Dermis blood vessel endothelial cell (primary cell): ENCODE measurements at regions not wholly inside any gene's neighbourhood (a gene's known extent, or its start where the extent isn't known, plus 50 kb on each side); places are given as distances from the start of the nearest gene placed in this dataset.

Source experiments
- DNase-seq: peaks from one replicate; pipeline ENCODE4 v3.0.0; 2010

DNA sequence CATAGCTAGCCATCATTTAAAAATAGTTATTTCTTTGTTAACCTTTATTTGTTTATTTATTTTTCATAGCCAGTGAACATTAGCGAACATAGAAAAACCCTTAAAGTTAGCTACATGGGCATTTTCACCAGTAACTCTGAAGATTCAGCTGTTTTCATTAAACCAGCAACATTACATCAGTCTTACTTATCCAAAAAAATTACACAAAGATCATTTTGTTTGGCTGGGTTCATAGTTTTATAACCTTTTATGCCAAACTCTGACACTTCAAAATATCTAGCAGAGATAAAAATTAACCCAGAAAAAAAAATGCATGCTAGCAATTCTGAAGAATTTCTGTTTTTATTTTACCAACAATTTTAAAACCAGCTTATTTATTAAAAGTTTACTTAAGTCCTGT lies 784.1 kb downstream of the PCDH18 start:
- DNase-seq = no peak

- DNase-seq = no peak
These were observed 789.1 kb downstream of the PCDH18 start for GRCh38 chr4:136743238-136743637.

GRCh38 chr4:136742333-136742732 lies 790.0 kb downstream of the PCDH18 start:
- DNase-seq = no peak

DNA sequence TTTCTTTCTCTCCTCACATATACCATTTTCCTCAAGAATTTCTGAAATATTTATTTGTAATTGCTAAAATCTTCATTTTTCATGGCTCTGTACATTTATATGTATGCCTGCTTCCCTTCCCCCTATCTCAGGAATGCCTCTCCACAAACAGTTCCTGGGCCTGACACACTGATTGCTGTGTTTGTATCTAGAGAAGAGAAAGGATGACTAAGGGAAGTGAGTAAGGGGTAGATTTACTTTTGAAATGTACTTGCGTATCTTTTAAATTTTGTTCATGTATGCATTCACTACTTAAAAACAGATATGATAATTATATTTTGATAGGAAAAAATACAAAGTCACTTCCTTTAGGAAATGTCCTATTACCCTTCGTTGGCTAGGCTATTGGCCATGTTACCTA lies 790.8 kb downstream of the PCDH18 start:
- DNase-seq = peak; percentile 16

- no peak for DNase-seq
These were observed 792.0 kb downstream of the PCDH18 start for GRCh38 chr4:136740326-136740725.

- DNase-seq = no peak
These were observed 795.2 kb downstream of the PCDH18 start for GRCh38 chr4:136737066-136737465.

GRCh38 chr4:136731025-136731424 lies 801.3 kb downstream of the PCDH18 start:
- no peak for DNase-seq

DNA sequence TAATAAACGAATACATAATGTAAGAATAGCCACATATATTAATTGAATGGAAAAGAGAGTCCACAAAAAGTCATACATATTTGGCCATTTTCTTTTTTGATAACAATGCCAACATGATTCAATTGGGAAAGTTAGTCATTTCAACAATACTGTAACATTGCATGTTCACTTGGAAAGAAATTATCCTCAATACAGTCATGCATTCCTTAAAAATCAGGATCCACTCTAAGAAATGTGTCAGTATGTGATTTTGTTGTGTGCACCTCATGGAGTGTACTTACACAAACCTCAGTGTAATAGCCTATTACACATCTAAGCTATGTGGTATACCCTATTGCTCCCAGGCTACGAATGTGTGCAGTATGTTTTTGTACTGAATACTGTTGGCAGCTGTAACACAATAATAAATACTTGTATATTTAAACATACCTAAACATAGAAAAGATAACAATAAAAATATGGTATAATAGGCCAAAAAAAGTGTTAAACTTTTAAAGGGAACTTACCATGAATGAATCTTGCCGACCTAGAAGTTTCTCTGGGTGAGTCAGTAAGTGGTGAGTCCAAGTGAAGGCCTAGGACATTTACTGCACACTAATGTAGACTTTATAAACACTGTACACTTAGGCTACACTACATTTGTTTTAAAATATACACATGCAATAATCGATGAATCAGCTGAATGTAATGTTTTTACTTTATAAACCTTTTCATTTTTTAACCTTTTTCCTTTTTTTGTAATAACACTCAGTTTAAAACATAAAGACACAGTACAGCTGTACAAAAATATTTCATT lies 806.8 kb downstream of the PCDH18 start:
- DNase-seq = no peak

GRCh38 chr4:136713140-136713539 lies 819.2 kb downstream of the PCDH18 start:
- DNase-seq = peak; percentile 21

- DNase-seq = no peak
These were observed 822.4 kb downstream of the PCDH18 start for GRCh38 chr4:136709897-136710296.

DNA sequence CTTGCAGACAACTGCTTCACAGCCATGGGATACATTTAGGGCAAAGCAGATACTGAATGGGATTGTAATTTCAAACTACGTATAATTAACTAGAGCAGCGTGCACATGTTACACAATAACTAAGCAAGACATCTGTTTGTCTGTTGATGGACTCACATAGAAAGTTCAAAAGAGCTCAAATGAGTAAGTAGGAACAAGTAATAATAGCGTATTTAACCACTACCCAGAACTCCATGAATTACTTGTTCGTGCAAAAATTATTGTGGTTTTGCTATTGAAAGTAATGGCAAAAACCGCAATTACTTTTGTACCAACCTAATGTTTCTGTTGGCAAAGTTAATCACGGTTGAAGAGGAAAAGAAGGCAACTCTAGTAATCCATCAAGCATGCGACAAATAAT lies 825.4 kb downstream of the PCDH18 start:
- DNase-seq = no peak

DNA sequence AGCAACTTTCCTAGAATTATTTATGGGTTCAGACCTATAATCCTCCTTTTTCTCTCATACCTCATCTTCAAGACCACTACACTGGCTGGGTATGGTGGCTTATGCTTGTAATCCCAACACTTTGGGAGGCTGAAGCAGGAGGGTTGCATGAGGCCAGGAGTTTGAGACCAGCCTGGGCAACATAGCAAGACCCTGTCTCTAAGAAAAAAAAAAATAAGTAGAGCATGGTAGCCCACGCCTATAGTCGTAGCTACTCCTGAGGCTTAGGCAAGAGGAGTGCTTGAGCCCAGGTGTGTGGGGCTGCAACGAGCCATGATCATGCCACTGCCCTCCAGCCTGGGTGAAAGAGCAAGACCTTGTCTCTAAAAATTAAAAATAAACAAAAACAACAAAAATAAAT lies 832.4 kb downstream of the PCDH18 start:
- DNase-seq = no peak

DNA sequence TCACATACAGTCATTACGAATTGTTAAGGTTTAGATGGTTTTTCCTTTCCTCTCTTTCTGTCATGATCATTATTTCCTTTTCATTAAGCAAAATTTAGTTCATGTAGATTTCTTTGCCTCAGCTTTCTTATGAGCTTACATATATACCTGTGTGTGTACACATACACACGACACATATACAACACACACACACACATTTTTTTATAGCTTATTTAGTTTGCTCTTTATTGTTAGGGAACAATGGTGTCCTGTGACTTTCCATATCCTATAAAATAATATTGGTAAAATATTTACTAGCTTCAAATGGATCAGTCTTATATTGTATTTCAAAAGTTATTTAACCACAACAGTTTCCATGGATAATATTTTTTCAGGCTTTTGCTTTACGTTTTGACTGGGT lies 840.7 kb downstream of the PCDH18 start:
- no peak for DNase-seq

DNA sequence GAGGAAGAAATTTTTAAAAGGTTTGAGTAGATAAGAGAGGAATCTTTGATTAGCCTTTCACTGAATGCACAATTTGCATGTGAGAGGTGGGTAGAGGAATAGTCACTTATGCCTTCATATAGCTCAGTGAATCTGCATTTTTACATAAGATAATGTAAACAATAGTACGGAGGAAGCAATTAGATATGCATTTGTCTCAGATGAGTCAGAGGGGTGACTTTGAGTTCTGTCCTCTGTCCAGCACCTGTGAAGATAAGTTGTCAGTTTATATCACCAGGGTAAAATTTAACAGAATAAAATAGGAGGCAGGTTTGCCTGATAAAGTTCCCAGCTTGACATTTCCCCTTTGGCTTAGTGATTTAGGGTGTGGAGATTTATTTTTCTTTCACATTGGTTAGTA lies 841.9 kb downstream of the PCDH18 start:
- DNase-seq = no peak

- no peak for DNase-seq
These were observed 844.7 kb downstream of the PCDH18 start for GRCh38 chr4:136687596-136687995.

- DNase-seq = no peak
These were observed 845.2 kb downstream of the PCDH18 start for GRCh38 chr4:136687118-136687517.

GRCh38 chr4:136680761-136681160 lies 851.5 kb downstream of the PCDH18 start:
- DNase-seq = no peak

- no peak for DNase-seq
These were observed 852.0 kb downstream of the PCDH18 start for GRCh38 chr4:136680271-136680670.

- DNase-seq = no peak
These were observed 862.0 kb downstream of the PCDH18 start for GRCh38 chr4:136670265-136670664.

DNA sequence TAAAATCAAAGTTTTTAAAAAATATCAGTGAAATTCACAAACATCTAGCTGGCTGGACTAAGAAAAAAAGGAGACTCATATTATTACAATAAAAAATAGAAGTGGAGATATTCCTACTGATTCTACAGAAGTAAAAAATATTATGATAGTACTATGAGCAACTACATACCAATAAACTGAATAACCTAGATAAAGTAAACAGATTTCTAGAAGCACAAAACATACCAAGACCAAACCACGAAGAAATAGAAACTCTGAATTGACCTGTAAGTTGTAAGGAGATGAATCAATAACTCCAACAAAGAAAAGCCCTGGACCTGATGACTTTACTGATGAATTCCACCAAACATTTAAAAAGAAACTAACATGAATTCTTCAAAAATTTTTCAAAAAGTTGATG lies 867.3 kb downstream of the PCDH18 start:
- no peak for DNase-seq

- no peak for DNase-seq
These were observed 869.8 kb downstream of the PCDH18 start for GRCh38 chr4:136662539-136662938.

GRCh38 chr4:136653640-136654406 lies 878.5 kb downstream of the PCDH18 start:
- no peak for DNase-seq

- DNase-seq = no peak
These were observed 880.4 kb downstream of the PCDH18 start for GRCh38 chr4:136651932-136652331.

DNA sequence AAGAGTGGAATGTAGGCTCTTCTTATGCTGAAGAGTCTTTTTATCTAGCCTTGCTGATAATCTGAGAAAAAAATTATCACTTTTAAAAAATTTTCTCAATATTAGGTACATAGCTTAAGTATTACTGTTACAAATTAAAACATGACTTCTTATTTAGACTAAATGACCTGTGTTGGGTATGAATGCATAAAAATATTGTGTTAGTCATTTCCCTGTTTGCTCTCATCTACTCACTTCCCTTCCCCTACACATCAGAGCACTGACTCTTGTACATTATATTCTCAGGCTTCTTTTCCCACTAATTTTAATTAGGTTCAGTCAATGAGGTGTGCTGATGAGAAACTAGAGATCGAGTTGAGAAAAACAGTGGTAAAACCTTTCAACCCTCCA lies 881.0 kb downstream of the PCDH18 start:
- peak; percentile 21 for DNase-seq
